ENCODE measurements at regions not wholly inside any gene's neighbourhood (a gene's known extent, or its start where the extent isn't known, plus 50 kb on each side); places are given as distances from the start of the nearest gene placed in this dataset.
"Not testable (repeated sequence)": the region's sequence is repeated elsewhere in the genome, so short reads cannot be mapped to it uniquely, and the experiment has no call there.

DNA sequence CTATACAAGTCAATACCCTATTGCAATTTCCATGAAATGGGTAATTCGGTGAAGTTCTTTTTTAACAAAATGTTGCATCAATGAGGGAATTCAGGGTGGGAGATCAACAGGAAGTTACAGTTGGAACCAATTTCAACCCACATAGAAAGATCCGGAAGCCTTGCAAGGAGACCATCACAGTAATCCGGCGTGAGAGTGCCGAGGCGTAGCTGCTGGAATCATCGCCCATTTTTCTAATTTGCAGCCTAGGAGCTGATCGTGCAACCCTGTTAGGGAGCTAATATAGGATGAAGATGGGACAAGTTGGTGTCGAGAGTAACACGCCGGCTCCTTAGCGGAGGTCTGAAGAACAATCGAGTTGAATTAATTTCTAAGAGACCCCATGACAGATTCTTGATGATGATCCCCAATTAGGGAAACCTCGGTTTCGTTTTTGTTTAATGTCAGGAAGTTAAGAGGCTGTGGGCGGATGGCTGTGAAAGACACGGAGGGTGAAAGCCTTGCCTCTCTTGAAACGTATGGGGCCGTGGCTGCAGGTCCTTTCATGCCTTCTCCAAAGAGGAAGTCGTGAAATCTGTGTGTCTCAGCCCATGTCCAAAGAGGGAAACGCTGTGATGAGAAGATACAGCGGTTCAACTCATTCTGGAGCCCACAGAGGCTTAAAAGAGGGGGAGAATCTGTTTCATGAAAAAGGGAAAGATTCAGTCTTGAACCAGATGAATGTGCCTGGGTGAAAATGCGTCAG lies 51.2 kb upstream of the CARD11 start:
- DNase-seq (no peak), ATAC-seq (peak; percentile 38 to 57)
- intact Hi-C loops (cut with DNase I) = no loop called here

- intact Hi-C loops (cut with DNase I) = no loop called here
- no peak for DNase-seq
- ATAC-seq = no peak
Measured at GRCh38 chr7:3097734-3098133, 54.1 kb upstream of the CARD11 start.

DNA sequence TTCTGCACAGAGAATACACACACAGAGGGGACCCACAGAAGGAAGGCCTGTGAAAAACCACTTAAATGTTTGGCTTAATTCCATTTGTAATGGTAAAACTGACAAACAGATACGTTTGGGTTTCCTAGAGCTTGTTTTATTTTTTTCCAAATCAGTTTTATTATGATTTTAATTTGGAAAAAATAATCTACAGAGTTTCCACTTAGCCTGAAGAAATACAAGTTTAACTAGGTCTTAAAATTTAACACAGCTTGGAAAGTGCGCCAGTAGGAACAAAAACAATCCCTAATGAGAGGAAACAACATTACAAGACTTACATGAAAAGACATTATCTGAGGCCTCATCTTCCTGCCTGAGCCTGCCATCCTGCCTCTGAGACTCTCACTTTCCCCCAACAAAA lies 58.5 kb upstream of the CARD11 start:
- intact Hi-C loops (cut with DNase I) = no loop called here
- no peak for ATAC-seq
- DNase-seq = no peak

DNA sequence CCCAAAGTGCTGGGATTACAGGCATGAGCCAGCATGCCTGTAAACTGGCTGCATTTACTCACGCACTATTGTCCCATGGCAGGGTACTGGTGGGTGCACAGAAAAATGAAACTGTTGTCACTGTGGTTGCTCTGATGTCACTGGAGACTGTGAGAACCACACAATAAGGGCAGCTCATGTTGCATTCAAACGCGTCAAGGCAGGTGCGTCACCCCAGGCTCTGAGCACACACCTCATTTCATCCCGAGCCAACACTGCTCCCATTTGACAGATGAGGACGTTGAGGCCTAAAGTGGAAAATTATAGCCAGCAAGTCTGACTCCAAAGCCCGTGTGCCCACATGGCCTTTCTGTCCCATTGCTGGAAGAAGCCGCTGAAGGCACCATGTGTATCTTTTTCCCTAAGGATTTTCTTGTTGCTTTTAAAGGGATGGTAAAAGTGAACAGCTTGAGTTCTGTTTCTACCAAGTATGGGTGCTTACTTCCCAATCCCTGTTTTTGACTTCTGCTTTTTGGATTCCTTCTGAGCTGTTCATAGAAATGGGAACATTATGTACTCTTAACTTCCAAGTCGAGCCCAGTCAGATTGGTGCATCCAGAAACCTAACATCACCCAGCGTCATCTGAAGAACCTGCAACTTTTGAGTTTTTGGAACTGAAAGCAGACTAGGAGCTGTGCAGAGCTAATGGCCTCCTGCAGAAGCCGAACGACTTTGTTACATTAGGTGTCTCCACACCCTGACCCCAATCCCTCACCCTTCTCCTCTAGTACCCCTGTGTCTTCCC lies 60.1 kb upstream of the CARD11 start:
- intact Hi-C loops (cut with DNase I) = no loop called here
- ATAC-seq = peak in 1 of 2 donors; percentile 47
- DNase-seq = no peak

- DNase-seq = no peak
- ATAC-seq = no peak
- intact Hi-C loops (cut with DNase I) = no loop called here
Measured at GRCh38 chr7:3105856-3106255, 62.2 kb upstream of the CARD11 start.

GRCh38 chr7:3106361-3106826 lies 62.7 kb upstream of the CARD11 start:
- intact Hi-C loops (cut with DNase I) = no loop called here
- no peak for DNase-seq
- no peak for ATAC-seq

DNA sequence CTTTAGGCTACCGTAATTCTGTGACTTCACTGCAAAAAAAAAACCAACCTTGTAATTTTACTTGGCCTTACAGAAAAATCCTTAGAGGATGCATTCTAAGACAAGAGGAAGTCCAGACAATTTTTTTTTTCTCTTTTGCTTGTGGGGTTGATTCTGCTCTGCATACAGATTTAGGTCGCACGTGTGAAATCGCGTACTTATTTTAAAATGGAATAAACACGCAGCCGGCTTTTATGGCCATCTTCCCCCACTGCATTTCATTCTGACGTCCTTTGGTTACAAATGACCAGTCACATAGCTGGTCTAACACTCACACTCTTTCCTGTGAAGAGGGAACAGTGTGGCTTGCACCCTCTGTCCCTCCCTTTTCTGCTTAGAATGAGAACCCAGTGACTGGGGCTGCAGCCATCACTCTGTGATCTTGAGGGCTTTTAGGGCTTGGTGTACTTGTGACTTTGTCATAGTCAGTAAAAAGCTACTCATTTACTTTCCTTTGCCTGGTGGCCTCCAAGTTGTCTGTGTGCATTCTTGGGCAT lies 63.6 kb upstream of the CARD11 start:
- intact Hi-C loops (cut with DNase I) = no loop called here
- ATAC-seq (no peak), DNase-seq (no peak)

DNA sequence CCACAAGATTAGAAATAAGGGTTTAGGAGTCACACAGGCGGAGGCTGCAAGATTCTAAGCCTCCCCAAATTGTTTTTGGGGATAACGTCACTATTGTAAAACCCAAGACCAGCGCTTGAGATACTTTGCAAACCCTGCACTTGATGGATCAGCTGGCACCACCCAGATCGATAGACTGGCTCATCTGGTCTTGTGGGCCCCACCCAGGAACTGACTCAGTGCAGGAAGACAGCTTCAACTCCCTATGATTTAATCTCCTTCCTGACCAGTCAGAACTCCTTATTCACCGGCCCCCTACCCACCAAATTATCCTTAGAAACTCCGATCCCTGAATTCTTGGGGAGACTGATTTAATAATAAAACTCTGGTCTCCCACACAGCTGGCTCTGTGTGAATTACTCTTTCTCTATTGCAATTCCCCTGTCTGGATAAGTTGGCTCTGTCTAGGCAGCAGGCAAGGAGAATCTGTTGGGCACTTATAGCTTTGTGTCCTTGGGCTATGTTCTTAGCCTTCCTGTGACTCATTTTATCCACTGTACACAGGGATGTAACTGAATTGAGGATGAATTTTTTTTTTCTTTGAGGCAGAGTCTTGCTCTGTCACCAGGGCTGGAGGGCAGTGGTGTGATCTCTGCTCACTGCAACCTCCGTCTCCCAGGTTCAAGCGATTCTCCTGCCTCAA lies 64.4 kb upstream of the CARD11 start:
- DNase-seq = no peak
- intact Hi-C loops (cut with DNase I) = no loop called here
- ATAC-seq = no peak

DNA sequence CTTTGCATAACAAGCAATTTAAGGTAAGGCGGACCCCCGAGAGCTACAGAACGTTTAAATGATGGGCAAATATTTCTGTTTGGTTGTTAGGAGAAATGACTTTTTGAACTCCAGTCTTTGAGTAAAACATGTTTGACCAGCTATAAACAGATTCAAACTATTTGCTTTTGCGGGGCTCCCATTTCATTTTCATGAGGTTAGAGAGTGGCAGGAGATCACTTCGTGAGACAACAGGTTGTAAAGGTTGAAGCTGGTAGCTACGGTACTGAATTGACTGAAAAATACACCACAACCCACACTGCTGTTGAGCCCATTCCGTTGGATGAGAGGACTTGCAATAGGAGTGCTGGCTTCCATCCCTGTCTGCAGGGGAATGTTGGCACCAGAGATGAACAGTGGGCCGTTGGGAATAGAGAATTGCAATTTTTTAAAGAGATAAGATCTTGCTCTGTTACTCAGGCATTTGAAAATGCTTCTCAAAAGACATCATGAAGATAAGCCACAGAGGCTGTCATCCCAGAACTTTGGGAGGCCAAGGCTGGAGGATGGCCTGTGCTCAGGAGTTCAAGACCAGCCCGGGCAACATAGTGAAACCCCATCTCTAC lies 65.7 kb upstream of the CARD11 start:
- intact Hi-C loops (cut with DNase I) = no loop called here
- DNase-seq (no peak), ATAC-seq (no peak)

GRCh38 chr7:3112479-3113134 lies 68.9 kb upstream of the CARD11 start:
- no peak for ATAC-seq
- intact Hi-C loops (cut with DNase I) = no loop called here
- no peak for DNase-seq

DNA sequence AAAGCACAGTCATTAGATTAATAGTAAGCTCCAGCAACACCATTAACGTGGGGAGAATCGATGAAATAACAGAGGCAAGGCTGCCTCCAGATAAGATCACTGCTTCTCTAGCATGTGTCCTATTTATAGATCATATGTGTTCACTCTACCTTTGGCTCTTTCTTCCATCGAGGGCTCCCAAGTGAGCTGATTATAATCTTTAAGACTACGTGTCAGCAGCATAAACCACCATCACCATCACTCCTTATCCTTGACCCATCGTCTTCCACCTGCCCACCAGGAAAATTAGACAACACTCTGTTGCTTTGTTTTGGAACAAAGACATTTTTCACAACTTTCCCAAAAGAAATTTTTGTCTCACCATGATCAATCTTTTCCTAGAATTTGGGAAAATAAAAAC lies 71.2 kb upstream of the CARD11 start:
- intact Hi-C loops (cut with DNase I) = no loop called here

GRCh38 chr7:3117081-3117480 lies 73.4 kb upstream of the CARD11 start:
- DNase-seq (no peak), ATAC-seq (no peak)
- intact Hi-C loops (cut with DNase I) = no loop called here

More for the DNA sequence above, 71.2 kb upstream of the CARD11 start:
- no peak for ATAC-seq
- no peak for DNase-seq

DNA sequence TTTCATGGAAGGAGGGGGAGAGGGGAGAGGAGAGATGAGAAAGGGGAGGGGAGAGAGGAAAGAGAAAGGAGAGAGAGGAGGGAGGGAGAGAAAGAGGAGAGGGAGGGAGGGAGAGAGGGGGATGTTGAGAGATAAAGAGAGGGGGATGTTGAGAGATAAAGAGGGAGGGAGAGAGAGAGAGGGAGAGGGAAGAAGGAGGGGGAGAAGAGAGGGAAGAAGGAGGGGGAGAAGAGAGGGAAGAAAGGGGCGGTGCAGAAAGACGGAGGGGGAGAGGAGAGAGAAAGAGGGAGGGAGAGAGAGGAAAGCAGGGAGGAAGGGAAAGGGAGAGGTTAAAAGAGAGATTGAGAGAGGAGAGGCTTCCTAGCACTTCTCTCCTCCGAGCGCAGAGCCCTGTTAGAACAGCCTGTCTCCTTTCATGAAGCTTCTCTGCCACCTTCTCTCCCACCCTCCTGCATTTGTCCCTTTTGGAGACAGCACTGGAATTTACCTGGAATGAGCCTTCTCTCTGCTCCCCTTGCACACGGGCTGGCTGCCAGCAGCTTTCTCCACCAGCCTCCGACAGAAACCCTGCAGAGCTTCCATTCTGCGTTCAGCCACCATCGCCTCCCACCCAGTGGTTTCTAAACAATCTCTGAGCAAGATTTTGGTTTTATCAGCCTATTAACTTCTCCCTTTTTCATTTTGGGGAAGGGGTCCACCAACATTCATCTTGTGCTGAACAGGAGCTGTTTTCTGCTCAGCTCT lies 74.0 kb upstream of the CARD11 start:
- no peak for DNase-seq
- intact Hi-C loops (cut with DNase I) = no loop called here
- ATAC-seq = no peak

DNA sequence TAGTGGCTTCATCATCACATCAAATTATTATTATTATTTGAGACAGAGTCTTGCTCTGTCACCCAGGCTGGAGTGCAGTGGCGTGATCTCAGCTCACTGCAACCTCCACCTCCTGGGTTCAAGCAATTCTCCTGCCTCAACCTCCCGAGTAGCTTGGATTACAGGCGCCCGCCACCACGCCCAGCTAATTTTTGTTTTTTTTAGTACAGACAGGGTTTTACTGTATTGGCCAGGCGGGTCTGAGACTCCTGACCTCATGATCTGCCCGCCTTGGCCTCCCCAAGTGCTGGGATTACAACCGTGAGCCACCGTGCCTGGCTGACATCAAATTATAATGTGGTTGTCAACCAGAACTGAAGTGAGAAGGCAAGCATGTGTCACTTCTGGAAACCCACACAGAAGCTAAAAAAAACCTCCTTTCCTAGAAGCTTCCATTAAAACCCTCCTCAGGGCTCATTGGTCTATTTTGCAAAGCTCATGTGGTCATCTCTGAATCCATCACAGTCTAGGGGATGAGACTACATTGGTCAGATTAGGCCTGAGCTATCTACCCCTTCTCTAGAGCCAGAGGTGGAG lies 75.8 kb upstream of the CARD11 start:
- intact Hi-C loops (cut with DNase I); ATAC-seq; DNase-seq: not testable (repeated sequence)

- DNase-seq = no peak
- intact Hi-C loops (cut with DNase I) = no loop called here
- no peak for ATAC-seq
Measured at GRCh38 chr7:3119963-3120362, 76.3 kb upstream of the CARD11 start.

DNA sequence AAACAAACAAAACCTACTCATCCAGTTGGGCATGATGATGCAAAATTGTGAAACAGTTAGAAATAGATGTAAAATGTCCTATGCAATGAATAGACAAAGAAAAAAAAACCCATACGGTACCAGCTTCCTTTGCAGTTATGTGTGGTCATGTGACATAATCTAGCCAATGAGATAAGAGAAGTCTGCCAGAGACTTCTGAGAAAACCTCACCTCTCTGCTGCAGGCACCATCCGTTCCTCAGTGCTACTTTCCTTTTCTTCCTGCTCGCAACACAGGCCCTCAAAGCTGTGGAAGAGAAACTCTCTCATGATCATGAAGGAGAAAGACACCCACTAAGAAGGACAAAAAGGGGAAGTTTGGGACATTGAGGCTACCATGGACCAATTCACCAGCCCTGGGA lies 76.8 kb upstream of the CARD11 start:
- peak in 1 of 2 donors; percentile 23 for ATAC-seq
- intact Hi-C loops (cut with DNase I) = no loop called here

GRCh38 chr7:3128857-3129490 lies 85.3 kb upstream of the CARD11 start:
- intact Hi-C loops (cut with DNase I) = no loop called here
- DNase-seq = no peak
- ATAC-seq = no peak

More for the DNA sequence above, 76.8 kb upstream of the CARD11 start:
- DNase-seq = no peak

Measured in left cardiac atrium (tissue), 4 donors.